Stimulated activated CD4-positive, alpha-beta T cell treated with anti-CD3 and anti-CD28 coated beads, Interleukin-12 subunit alpha, Interleukin-12 subunit beta, amount 100 ng/mL, for 4 hours (primary cell): ENCODE measurements at regions not wholly inside any gene's neighbourhood (a gene's known extent, or its start where the extent isn't known, plus 50 kb on each side); places are given as distances from the start of the nearest gene placed in this dataset.

Source experiments
- DNase-seq: peaks from one replicate; pipeline ENCODE4 v3.0.0-alpha.2; 2020

DNA sequence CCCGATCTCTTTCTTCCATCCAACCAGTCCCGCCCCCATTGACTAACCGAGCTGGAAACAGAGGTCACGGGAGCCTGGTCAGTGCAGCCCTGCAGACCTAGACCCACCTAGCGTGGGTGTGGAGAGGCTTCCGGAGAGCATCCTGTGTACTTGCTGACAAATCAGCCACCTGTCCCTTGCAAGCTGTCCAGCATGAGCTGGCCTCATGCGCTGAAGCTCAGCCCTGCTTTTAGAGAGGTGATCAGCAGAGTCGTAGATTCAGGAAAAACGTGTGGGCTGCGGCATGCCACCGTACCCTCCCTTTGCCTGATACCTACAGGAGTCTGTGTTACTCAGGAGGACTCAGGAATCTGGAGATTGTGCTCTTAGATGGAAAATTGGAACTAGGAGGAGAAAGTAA lies 80.3 kb upstream of the UQCRFS1 start:
- no peak for DNase-seq

DNA sequence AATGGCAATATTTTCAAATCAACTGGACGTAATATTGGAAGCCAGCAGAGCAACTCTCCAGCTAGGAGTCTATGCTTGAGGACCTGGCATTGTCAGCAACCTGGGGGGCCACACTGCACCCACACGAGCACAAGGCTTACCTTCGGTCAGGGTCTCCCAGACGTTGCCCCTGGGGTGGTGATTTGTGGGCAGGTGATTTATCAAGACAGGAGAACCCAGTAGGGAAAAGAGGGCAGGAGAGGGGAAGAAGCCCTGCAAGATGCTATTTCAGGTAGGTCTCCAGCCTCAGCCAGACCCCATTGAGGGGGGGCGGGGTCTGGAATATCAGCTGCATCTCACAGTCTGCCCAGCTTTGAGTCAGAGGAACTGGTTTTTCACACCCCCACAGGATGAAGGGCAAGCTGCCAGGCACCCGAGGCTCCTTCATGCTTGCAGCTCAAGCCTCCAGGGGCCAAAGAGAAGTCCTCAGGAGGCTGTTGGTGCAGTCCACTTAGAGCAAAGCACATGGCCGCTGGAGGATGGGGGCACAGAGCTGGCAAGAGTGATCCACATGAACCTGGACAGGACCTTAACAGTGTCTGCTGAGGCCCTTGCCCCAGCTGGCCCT lies 80.9 kb upstream of the UQCRFS1 start:
- no peak for DNase-seq

DNA sequence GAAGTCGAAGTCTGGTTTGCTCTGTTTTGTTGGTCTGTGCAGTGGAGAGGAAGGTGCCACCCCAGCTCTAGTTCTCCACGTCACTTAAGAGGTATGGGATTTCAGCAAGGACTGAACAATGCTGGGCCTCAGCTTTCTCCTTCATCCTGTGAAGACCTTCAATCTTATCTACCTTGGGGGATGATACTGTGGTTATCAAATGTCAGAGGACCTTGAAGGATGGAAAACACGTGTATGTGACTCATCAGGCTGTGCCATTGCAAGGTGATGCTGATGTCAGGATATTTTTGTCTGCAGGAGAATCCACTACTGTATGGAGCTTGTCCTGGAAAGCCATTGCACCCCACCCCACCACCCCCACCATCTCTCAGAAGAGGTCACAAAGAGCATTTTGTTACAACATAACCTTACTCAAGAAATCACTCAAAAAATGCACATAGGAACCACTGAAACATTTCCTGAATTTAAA lies 81.4 kb upstream of the UQCRFS1 start:
- DNase-seq: no peak

DNA sequence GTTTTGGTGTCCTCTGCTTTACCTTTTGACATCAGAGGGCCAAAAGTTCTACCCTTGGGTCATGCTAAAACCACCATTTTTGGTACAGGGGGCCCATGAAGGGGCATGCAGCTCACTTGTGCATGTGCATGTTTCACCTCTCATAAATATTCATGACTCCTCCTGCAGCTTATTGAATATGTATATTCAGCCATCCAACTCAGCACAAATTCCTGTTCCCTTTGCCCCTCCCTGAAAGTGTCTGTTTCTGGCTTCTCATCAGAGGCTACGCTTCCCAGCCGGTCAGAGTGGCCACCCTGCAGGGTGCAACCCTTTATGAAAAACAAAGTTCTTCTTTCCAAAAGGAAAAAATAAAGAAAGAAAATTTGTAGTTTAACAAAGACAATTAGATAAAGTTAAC lies 82.3 kb upstream of the UQCRFS1 start:
- DNase-seq: no peak

DNA sequence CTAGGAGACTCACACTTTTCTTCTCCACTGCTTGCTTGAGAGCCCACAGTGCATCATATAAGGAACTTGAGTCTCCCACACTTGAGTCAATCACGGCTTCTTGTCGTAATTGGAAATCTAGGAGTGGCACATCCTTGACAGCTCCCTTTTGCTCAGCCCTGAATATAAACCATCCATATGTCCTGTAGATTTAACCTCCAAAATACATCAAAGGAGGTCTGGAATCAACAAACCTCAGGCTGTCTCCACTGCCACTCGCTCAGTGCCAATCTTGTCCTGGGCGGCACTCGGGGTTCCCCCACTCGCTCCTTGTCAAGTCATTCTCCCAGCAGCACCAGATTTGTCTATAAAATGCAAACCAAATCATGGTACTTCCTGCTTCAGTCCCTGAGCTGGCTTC lies 84.4 kb upstream of the UQCRFS1 start:
- no peak for DNase-seq

DNA sequence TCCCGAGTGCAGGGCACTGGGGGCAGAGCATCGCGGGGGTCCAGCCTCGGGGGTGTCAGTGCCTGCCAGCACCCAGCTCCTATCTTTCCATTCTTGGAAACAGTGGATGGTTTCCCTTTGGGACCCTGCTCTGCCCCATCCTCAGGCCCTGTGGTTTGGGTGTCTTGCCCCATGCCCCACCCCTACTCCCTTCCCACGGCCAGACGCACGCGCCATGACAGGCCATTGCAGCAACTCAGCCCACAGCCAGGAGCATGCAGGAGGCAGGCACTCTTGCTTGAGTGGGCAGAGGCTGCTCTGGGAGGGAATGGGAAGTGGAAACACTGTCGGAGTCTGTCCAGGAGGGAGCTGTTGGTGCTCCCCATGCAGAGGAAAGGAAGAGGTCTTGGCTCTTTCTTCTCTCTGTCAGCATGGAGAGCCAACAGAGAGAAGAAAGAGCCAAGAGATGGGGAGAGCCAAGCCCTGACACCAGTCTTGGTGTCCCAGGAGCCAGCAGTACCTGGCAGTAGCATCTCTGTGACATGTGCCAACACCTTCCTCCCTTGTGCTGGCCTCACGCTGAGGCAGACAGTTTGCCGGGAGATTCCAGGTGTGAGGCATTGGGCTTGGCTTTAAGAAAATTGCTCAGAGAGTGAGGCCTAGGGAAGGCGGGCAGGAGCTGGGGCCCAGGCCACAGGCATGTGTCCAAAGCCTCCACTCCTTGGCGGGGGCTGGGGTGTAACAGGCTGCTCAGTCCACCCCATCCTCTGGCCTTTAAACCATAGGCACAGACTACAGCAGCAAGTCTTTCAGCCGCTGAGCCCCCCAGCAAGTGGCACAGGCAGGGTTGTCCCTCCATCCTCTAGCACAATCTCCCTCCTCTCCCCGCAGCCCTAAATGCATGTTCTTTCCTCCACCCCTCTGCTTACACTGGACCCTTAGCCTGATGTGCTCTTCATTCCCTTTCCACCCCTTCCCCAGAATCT lies 86.7 kb upstream of the UQCRFS1 start:
- no peak for DNase-seq

DNA sequence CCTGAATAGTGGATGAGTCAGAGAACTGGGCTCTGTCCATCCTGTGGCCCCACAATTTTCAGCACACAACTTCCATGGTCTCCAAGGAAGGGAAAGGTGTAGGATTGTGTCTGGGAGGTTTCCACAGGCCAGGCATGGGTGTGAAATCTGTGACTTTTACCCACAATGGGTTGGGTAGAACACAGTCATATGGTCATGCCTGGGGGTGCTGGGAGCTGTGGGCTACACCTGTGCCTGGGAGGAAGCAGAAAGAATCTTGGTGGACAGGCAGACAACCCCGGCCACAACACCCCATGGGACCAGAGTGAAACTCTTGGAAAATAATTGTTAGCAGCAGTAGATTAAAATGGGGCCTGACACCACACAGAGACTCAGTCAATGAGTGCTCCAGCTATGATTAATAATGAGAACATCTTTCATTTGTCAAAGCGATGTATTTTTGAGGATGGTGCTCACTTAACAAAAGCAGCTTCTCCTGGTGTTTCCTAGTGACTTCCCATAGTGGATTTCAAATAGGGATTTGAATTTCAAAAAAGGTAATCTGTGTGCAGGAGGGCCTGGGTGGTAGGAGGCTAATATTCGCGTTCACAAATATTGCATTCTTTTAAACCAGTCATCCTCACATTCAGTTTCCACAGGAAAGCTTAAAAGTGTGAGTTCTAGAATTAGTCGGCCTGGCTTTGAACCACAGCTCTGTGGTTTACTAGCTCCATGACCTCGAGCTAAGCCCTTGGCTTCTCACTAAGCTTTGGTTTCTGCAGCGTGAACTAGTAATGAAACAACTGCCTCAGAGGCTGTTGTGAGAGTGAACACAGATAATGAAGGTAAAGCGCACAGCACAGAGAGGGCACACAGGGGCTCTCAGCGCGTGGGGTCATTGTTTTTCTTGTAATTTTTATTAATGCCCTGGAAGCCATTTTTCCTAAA lies 89.3 kb upstream of the UQCRFS1 start:
- DNase-seq: no peak

DNA sequence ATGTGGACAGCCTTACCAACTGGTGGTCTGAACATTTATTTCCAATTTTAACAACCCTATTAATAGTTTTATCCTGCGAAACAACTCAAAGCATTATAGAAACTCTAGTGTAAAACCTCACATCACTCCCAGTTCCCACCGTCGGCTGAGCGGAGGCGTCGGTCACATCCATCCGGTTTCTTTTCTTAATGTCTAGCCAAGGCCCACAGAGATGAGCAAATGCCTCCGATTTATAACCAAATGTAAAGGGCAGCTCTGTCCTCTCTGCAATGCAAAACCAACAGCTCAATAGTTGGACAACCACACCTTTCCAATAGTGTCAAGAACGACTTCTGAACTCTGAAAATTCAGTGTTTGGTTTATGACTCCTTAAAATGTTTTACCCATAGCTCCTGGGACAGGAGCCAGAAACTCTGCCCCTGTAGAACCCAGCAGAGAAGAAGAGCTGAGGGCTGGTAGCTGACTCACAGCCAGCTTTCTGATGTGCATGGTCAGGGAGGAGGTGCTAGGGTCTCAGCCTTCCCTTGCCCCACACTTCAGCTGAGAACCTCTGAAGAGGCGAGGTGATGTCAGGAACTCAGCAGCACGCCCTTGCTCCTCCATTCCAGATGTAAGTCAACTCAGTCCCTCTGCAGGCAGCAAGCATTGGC lies 90.2 kb upstream of the UQCRFS1 start:
- DNase-seq: no peak

DNA sequence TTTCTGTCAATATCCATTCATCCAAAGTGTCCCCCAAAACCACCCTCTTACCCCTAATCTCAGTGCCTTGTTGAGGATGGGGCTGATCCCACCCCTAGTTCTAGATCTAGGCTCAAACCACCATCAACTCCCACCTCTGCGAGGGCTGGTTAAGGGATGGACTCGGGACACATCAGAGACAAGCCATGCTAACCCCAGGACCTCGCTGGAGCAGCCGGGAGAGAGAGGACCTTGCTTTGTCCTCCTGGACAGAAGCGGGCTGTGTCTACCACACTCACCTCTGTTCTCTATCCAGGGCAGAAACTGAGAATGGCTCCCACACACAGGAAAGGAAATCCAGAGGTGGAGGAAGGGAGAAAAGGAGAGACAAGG lies 90.8 kb upstream of the UQCRFS1 start:
- no peak for DNase-seq

DNA sequence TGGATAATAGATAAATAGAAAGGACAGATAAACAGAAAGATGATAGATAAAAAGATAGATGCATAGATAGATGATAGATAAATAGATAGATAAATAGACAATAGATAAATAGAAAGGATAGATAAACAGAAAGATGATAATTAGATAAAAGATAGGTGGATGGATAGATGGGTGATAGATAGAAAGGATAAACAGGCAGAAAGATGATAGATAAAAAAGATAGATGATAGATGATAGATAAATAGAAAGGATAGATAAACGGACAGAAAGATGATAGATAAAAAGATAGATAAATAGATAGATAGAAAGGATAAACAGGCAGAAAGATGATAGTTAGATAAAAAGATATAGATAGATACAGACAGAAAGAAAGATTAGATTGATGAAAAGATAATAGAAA lies 92.3 kb upstream of the UQCRFS1 start:
- no peak for DNase-seq

DNA sequence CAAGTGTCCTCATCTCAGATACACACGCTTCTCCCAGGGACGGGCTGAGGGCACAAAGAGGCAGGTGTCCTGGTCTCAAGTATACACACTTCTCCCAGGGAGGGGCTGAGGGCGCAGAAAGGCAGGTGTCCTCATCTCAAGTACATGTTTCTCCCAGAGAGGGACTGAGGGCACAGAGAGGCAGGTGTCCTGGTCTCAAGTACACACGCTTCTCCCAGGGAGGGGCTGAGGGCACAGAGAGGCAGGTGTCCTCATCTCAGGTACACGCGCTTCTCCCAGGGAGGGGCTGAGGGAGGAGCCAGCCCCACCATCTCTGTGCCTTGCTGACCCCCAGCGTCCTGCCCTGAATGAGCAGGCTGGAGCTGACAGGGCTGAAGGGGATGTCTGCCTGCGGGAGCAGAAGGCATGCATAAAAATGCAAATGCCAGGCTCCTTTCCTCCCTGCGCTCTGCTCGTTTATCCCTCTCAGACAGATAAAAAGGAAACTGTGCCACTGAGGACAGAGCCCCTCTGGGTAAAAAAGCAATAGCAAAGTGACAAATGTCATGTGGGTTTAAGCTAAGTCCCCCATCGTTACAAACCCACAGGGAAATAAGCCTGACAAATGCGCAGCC lies 96.1 kb upstream of the UQCRFS1 start:
- no peak for DNase-seq

DNA sequence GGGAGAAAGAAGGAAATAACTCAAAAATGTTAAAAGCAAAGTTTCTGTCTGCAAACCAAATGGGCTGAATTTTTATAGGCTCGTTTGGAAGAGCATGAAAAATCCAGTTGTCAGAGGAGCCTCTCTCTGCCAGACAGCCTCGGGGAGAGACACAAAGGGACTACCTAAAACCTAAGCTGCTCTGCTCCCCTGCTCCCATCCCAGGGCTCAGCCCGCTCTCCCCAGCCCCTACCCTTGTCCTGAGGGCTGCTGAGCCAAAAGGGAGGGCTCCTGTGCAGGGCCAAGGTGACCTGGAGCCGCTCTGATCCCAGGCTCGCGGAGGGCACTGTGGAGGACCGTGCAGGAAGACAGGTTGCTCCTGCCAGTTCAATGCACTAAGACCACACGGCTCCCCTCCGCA lies 96.7 kb upstream of the UQCRFS1 start:
- DNase-seq: no peak

DNA sequence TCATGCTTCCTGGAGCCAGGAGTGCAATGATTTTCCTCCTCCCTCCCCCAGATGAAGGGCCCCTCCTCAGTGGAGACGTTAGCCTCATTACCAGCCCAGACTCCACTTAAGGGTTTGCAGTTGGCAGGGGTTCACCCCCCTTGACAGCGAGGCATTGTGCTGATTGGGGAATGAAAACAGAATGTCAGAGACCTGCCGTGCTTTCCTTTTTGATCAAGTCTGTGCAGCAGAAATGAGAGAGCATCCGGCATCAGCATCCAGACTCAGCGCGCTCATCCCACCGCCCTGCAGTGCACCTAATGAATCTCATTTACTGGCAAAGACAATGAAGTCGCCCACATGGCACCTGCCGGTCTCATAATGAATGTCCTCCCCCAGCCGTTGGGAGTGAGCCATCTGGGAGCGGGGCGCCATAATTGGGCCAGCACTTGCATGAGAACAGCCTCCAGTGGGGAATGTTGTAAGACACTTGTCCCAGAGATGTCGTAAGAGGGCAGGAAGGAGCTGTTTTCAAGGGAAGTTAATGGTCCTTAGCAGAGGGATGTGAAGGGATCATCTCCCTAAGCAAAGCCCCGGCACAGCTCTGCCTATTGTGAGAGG lies 98.3 kb upstream of the UQCRFS1 start:
- no peak for DNase-seq

DNA sequence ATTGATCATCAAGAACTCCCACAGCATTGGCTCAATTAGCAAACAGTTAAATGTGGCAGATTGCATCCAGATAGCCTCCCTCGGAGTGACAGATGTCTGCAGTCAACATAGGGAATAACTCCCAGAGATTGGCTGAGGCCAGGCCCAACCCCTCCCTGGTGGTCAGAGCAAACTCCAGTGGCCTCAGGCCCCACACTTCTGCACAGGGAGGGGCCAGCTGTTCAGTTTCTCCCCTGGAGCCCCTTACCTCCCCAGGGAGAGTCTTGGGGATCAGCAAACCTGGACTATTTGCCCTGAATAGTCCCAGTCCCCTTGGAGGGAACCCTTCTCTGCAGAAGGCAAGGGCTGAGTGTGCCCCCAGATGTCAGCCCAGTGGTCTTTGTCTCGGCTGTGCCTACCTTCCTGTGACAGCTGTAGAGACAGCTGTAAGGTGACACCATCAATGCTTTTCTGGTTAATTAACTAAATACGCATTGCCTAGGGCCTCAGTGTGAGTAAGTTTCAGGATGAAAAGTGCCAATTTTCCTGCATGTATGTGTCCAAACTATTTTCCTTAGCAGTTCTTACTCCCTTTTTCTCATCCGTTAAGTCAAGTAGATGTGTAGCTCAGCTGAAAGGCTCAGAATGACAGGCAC lies 102.7 kb upstream of the UQCRFS1 start:
- DNase-seq: no peak

DNA sequence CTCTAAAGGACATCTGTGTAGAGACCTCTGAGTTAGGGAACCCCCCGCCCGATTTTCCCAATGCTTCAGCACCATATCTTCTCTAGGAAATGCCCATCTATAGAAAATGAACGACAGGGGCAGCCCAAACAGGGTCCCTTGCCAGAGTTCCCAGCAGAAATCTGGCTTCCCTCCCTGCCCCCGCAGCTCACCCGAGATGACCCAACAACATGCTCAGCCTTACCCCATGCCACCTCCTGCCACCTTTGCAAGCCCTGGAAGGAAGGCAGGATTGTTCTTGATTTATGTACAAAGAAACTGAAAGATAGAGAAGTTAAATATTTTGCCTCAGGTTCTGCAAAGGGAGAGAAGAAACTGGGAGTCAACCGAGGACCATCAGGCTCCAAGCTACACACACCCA lies 105.6 kb upstream of the UQCRFS1 start:
- no peak for DNase-seq

DNA sequence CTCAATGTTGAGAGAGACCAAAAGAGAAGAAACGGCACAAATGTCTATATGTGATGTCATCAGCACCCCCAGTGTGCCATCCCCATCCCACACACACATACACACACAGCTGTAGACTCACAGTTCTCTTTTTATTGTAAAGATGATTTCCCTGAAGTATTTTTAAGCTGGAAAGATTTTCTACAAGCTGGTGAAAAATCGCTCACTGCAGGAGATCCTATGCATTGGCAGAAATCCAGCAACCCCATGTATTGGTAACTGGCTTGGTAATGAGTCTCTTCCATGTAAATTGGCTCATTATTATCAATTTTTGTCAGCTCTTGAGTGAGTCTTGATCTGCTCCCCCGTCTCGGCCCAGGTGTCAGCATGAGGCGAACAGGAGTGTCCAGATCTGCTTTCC lies 107.1 kb upstream of the UQCRFS1 start:
- DNase-seq: no peak

DNA sequence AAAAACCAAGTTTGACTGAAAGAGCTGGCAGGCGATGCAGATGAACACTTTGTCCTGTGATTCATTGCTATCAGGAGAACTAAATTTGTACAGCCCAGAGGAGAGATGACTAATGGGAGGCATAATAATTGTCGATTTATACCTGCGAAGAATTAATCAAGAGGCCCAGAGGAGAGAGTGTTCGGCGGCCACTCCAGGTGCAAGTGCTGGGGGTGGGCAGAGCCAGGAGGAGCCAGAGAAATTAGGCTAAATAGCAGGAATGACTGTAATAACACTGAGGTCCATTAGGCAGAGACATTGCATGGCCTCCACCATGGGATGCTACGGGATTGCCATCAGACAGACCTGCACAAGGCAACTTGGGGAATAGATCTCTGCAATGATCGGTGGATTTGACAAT lies 107.7 kb upstream of the UQCRFS1 start:
- no peak for DNase-seq

DNA sequence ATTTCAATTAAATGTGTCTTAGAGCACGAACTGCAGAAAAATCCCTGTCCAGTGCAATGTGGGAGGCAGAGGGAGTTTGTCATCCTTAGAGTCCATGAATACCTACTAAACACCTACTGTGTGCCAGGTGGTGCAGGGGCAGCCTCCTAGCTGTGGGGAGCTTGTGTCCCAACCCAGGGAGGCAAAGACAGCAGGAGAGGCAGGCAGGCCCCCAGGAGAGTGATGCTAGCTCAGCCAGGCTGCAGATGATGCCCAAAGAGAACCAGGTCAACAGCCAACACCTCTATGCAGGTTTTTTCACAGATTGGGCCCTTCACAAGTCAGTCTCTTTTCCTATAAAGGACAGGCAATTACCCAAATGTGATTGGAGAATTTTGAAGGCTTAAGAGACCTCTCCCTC lies 108.2 kb upstream of the UQCRFS1 start:
- DNase-seq: no peak

DNA sequence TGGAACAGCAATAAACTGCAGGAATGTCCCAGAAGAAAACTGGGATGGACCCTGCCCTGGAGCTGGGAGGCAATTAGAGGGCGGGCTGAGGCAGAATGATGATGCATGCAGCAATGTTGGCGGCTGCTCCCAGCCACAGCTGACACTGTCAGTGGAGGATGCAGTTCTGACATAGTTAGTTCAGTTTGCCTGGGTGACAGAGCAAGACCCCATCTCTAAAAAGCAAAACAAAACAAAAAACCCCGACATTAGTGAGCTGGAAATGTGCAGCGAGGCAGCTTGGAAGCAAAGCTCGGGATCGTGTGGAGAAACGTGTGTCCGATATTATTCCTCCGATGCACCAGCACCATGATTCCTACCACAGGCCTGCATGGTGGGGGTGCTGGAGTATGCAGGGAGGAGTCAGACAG lies 110.1 kb upstream of the UQCRFS1 start:
- no peak for DNase-seq

DNA sequence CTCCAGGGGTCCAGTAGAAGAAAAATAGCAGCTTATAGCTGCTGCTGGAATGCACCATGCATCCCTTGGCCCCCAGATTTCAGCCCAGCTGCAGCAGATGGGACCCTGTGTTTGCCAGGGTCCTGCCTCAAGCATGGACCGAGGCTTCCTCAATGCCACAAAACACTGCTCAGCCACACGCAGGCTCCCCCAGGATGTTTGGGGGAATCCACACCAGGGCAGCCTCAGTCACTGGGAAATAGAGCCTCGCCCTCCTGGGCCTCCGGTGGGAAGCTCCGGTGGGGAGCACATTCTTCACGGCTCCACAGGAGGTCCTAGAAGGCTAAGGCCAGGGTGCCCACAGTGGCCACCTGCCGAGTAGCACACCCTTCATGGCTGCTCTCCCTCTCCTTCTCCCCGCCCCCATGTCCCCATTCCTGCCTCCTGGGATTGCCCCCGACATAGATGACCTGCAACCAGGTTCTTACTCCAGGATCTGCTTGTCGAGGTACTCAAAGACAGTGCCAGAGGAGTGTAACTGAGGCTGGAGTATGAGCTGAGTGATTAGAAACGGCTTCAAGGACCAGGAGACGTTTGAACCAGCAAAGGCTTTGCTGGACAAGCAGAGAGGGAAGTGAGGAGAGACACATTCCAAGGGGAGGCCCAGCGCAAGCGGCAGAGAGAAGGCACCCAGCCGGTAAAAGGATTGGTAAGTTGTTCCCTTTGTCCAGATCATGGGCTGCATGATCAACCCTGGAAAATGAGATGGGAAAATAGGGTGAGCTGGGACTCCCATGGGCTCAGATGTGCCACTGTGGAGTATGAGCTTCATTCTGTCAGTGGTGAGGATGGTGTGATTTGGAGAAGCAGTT lies 110.7 kb upstream of the UQCRFS1 start:
- DNase-seq: no peak

DNA sequence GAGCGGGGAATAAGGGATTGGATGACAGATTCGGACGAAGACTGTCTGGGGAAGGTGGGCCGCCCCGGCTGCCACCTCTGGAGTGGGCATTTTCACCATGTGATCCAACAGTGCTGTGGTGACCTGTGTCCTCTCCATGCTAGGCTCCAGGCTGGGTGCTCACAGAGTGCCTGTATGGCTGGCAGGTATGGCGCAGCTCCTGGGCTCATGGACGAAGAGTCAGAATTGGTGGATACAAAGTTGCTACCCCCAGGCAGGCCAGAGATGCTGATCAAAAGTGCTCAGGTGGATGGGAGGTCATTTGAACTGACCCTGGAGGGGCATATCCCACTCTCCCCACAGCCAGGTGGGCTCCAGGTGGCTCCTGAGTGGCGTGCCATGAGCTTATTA lies 111.3 kb upstream of the UQCRFS1 start:
- no peak for DNase-seq
